ENCODE measurements at regions not wholly inside any gene's neighbourhood (a gene's known extent, or its start where the extent isn't known, plus 50 kb on each side); places are given as distances from the start of the nearest gene placed in this dataset.

- TF ChIP-seq POLR2AphosphoS5 (IDR thresholded peaks at IDR 0.05; ENCODE audit: low read depth, low read length) = no peak
- TF ChIP-seq FOXP2 (optimal IDR thresholded peaks at IDR 0.05; ENCODE audit: borderline replicate concordance, extremely low read depth, extremely low read length, insufficient read depth) = no peak
- TF ChIP-seq REST (IDR thresholded peaks at IDR 0.05; ENCODE audit: insufficient read depth in 1 of 2, low read depth in 2 of 2, low read length in 2 of 2) = peak; percentile 68 to 86
These were observed 136.0 kb upstream of the CFAP20DC start for GRCh38 chr3:59185591-59186369.

DNA sequence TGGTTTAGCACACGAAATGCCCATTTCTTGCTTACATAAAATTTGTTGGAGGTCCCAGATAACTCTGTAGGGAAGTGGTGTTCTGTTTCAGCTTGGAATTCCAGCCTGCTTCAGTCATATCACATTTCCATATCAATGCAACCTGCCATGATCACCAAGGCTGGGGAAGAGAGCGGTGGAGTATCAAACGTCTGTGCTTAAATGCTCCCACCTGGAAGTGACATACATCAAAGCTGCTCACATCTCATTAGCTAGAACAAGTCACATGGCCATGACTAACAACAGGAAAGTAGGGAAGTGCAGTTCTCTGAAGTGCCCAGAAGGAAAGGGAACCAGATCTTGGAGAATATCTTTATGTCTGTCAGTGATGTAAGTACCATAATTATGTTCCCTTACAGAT, 130.2 kb upstream of the CFAP20DC start:
- TF ChIP-seq REST (IDR thresholded peaks at IDR 0.05; ENCODE audit: insufficient read depth in 1 of 2, low read depth in 2 of 2, low read length in 2 of 2) (no peak), TAF1 (IDR thresholded peaks at IDR 0.05; ENCODE audit: borderline replicate concordance, insufficient read depth, low read length) (no peak), POLR2AphosphoS5 (IDR thresholded peaks at IDR 0.05; ENCODE audit: low read depth, low read length) (no peak), SIN3A (IDR thresholded peaks at IDR 0.05; ENCODE audit: borderline replicate concordance, insufficient read depth, low read length) (no peak), FOXP2 (optimal IDR thresholded peaks at IDR 0.05; ENCODE audit: borderline replicate concordance, extremely low read depth, extremely low read length, insufficient read depth) (no peak)

- no peak for TF ChIP-seq SIN3A (IDR thresholded peaks at IDR 0.05; ENCODE audit: borderline replicate concordance, insufficient read depth, low read length)
- no peak for TF ChIP-seq REST (IDR thresholded peaks at IDR 0.05; ENCODE audit: insufficient read depth in 1 of 2, low read depth in 2 of 2, low read length in 2 of 2)
- no peak for TF ChIP-seq POLR2AphosphoS5 (IDR thresholded peaks at IDR 0.05; ENCODE audit: low read depth, low read length)
- TF ChIP-seq TAF1 (IDR thresholded peaks at IDR 0.05; ENCODE audit: borderline replicate concordance, insufficient read depth, low read length) = no peak
- no peak for TF ChIP-seq FOXP2 (optimal IDR thresholded peaks at IDR 0.05; ENCODE audit: borderline replicate concordance, extremely low read depth, extremely low read length, insufficient read depth)
These were observed 128.9 kb upstream of the CFAP20DC start for GRCh38 chr3:59178698-59179097.

DNA sequence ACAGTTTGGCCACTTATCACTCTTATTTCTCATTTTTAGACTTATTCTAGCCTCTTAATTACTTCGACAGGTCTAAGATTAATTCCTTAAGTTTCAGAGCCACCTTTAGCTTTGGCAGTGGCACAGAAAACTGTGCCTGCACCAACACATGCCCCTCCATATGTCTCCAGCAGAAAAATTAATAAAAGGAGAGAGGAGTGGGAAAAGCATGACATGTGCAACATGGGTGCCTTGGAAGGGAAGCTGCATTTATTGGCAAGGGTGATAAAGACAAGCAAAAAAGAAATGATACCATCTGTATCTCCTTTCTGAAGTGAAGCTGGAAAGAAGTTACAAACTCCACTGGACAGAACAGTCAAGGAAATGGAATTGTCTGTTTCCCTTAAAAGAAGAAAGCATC, 121.7 kb upstream of the CFAP20DC start:
- no peak for TF ChIP-seq REST (IDR thresholded peaks at IDR 0.05; ENCODE audit: insufficient read depth in 1 of 2, low read depth in 2 of 2, low read length in 2 of 2)
- no peak for TF ChIP-seq TAF1 (IDR thresholded peaks at IDR 0.05; ENCODE audit: borderline replicate concordance, insufficient read depth, low read length)
- TF ChIP-seq POLR2AphosphoS5 (IDR thresholded peaks at IDR 0.05; ENCODE audit: low read depth, low read length) = no peak
- no peak for TF ChIP-seq FOXP2 (optimal IDR thresholded peaks at IDR 0.05; ENCODE audit: borderline replicate concordance, extremely low read depth, extremely low read length, insufficient read depth)
- TF ChIP-seq SIN3A (IDR thresholded peaks at IDR 0.05; ENCODE audit: borderline replicate concordance, insufficient read depth, low read length) = no peak
